GM12878 (cell line): ENCODE measurements at regions not wholly inside any gene's neighbourhood (a gene's known extent, or its start where the extent isn't known, plus 50 kb on each side); places are given as distances from the start of the nearest gene placed in this dataset.

Experiments
- ATAC-seq: fragments of 200-7000 bp; cut with Tn5 transposase; 3 replicates; pipeline ENCODE4 v1.9.1; 2020; ENCODE audit warnings: mild to moderate bottlenecking, moderate library complexity
- BruUV-seq: library from RNA; stranded (reverse); fragments of 400-500 nt; replicated peaks from 2 replicates; lab custom pipeline; 2021; lab: Mats Ljungman, UMichigan
- CTCF ChIA-PET: fragments of 300-600 bp; sonication (Branson Sonifier 250); formaldehyde crosslinking; extraction: SDS; loops from one replicate; lab custom pipeline; 2021; ENCODE audit warnings: inconsistent platforms; lab: Yijun Ruan, JAX
- POLR2A ChIA-PET: fragments of 350-600 bp; formaldehyde crosslinking; extraction: SDS; loops from one replicate; lab custom pipeline; 2021; ENCODE audit warnings: inconsistent platforms; lab: Charles Lee
- RAD21 ChIA-PET: fragments of 300-600 bp; sonication (Branson Sonifier 250); formaldehyde crosslinking; loops from one replicate; lab custom pipeline; 2023; ENCODE audit warnings: antibody characterized with exemption; ENCODE audit not compliant: unreplicated experiment; lab: Charles Lee
- SMC1A ChIA-PET: fragments of 300-600 bp; sonication (Branson Sonifier 250); formaldehyde crosslinking; loops from one replicate; lab custom pipeline; 2023; ENCODE audit not compliant: unreplicated experiment, uncharacterized antibody; lab: Charles Lee
- DNase-seq: peaks from one replicate; pipeline ENCODE4 v3.0.0-alpha.2; 2011; ENCODE audit warnings: low read depth, low spot score
- FAIRE-seq: peaks from 3 replicates; lab custom pipeline; 2011; peaks lifted over from hg19 to GRCh38; lab: Jason Lieb, UNC
- H2AFZ ChIP-seq: 2 replicates; pipeline ENCODE4 v1.6.0; 2011; ENCODE audit warnings: low read depth, low read length, control low read depth; ENCODE audit not compliant: control insufficient read depth
- H3K27ac ChIP-seq: 2 replicates; pipeline ENCODE4 v1.5.1; 2011; ENCODE audit warnings: control low read depth; ENCODE audit not compliant: control insufficient read depth, insufficient read depth
- H3K27me3 ChIP-seq, 2 experiments: replicated peaks in 1 of 2; 2 replicates each; pipeline versions ENCODE4 v1.6.0 to v1.6.1; 2011; ENCODE audit warnings: low read length in 1 of 2; ENCODE audit not compliant: control insufficient read depth in 2 of 2, insufficient read depth in 2 of 2
- H3K36me3 ChIP-seq, 2 experiments: 2 replicates each; pipeline ENCODE4 v1.5.1; 2011; ENCODE audit warnings: low read length in 1 of 2; ENCODE audit not compliant: control insufficient read depth in 2 of 2, insufficient read depth in 2 of 2
- H3K4me1 ChIP-seq: 2 replicates; pipeline ENCODE4 v1.6.1; 2011; ENCODE audit warnings: mild to moderate bottlenecking, low read length, moderate library complexity, mixed read lengths; ENCODE audit not compliant: control insufficient read depth, insufficient read depth
- H3K4me2 ChIP-seq: 2 replicates; pipeline ENCODE4 v1.6.0; 2011; ENCODE audit warnings: control low read depth; ENCODE audit not compliant: control insufficient read depth, insufficient read depth
- H3K4me3 ChIP-seq: fragments of 200-600 bp; sonication (generic); 2 replicates; pipeline ENCODE4 v1.5.1; 2016
- H3K79me2 ChIP-seq: 2 replicates; pipeline ENCODE4 v1.6.0; 2011; ENCODE audit warnings: low read length; ENCODE audit not compliant: control insufficient read depth, insufficient read depth
- H3K9ac ChIP-seq: 2 replicates; pipeline ENCODE4 v1.8.0; 2011; ENCODE audit warnings: low read length, control low read depth, mixed read lengths; ENCODE audit not compliant: control insufficient read depth, insufficient read depth
- H3K9me3 ChIP-seq: replicated peaks from 3 replicates; pipeline ENCODE4 v1.5.1; 2011; ENCODE audit warnings: mild to moderate bottlenecking, low read length; ENCODE audit not compliant: control insufficient read depth, insufficient read depth
- H4K20me1 ChIP-seq: 2 replicates; pipeline ENCODE4 v1.6.0; 2011; ENCODE audit not compliant: control insufficient read depth, insufficient read depth
- ASH2L ChIP-seq: fragments of 300-600, 200-600 bp; sonication (generic); IDR thresholded peaks from 2 replicates; pipeline ENCODE4 v1.6.1; 2017; ENCODE audit warnings: low read depth, mild to moderate bottlenecking, borderline replicate concordance
- DPF2 ChIP-seq: fragments of 450-650 bp; IDR thresholded peaks from 2 replicates; pipeline ENCODE4 v1.6.1; 2017; ENCODE audit warnings: mild to moderate bottlenecking
- JUND ChIP-seq: IDR thresholded peaks from 2 replicates; pipeline ENCODE4 v1.6.1; 2012; ENCODE audit warnings: low read depth, mild to moderate bottlenecking, low read length, improper control_type of control experiment, moderate library complexity
- KDM1A ChIP-seq: fragments of 200-600 bp; sonication (generic); IDR thresholded peaks from 2 replicates; pipeline ENCODE4 v1.6.1; 2016; ENCODE audit warnings: borderline replicate concordance
- SP1 ChIP-seq: IDR thresholded peaks from one replicate; pipeline ENCODE4 v1.6.1; 2011; ENCODE audit warnings: low read depth, low read length
- STAT1 ChIP-seq: fragments of 450-650 bp; conservative IDR thresholded peaks from 2 replicates; pipeline ENCODE4 v1.6.1; 2014; ENCODE audit warnings: antibody characterized with exemption, mild to moderate bottlenecking
- ZZZ3 ChIP-seq: IDR thresholded peaks from 2 replicates; pipeline ENCODE4 v1.6.1; 2011; ENCODE audit warnings: low read depth; ENCODE audit not compliant: control insufficient read depth, insufficient read length
- WGBS: methylation state at CpG from one replicate; pipeline ENCODE4 v1.1.6; 2016; ENCODE audit warnings: low lambda C conversion rate; ENCODE audit not compliant: insufficient replicate concordance, insufficient coverage; ENCODE audit errors: missing lambda C conversion rate; 5-methylcytosine and 5-hydroxymethylcytosine counted together
- in situ Hi-C: fragments of 300-500 bp; cut with MboI; formaldehyde crosslinking; loops from 9 replicates; pipeline ENCODE4 v1.14.3; 2018; ENCODE audit warnings: mixed read lengths
- intact Hi-C: fragments of 100-400 bp; cut with micrococcal nuclease; formaldehyde crosslinking; loops from one replicate; pipeline ENCODE4 v1.14.2; 2022; ENCODE audit not compliant: unreplicated experiment
- TF ChIP-seq, protein P1 (sequence below): fragments of 450-650 bp; formaldehyde crosslinking; IDR thresholded peaks from 2 replicates; pipeline ENCODE4 v1.4.0; 2022; ENCODE audit warnings: mild to moderate bottlenecking, moderate library complexity
- TF ChIP-seq, protein P2 (sequence below): fragments of 450-650 bp; IDR thresholded peaks from 2 replicates; pipeline ENCODE4 v1.6.1; 2017; ENCODE audit warnings: low read depth, mild to moderate bottlenecking, moderate library complexity
- TF ChIP-seq, protein P3 (sequence below): IDR thresholded peaks from 2 replicates; pipeline ENCODE4 v1.6.1; 2012; ENCODE audit warnings: low read depth, low read length, improper control_type of control experiment
- TF ChIP-seq, protein P4 (sequence below): IDR thresholded peaks from 2 replicates; pipeline ENCODE4 v1.6.1; 2011; ENCODE audit warnings: borderline replicate concordance, low read depth, mild to moderate bottlenecking, moderate library complexity, low read length; ENCODE audit not compliant: insufficient read depth, poor library complexity, severe bottlenecking
- TF ChIP-seq, protein P5 (sequence below): fragments of 450-650 bp; IDR thresholded peaks from 2 replicates; pipeline ENCODE4 v1.6.1; 2018; ENCODE audit warnings: borderline replicate concordance, mild to moderate bottlenecking; ENCODE audit not compliant: partially characterized antibody

DNA sequence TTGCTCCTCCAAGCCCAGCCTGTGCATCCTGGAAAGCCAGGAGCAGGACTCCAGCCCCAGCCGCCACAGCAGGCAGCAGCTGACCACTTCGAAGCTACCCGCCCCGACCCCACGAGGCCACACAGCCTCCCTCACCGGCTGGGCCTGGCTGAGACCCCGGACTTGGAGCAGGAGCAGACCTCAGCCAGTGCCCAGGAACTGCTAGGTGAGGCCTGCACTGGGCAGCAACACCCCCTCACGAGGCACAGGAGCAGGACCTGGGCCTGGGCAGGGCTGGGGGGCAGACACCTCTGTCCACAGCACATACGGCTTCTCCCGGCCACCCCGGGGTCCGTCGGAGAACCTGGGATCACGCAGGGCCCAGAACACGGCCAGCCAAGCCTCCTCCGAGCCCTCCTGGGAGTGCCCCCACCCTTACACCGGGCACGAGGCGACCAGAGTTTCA, 137.4 kb upstream of the C14orf180 start (continued):
- TF ChIP-seq, protein P1, sequence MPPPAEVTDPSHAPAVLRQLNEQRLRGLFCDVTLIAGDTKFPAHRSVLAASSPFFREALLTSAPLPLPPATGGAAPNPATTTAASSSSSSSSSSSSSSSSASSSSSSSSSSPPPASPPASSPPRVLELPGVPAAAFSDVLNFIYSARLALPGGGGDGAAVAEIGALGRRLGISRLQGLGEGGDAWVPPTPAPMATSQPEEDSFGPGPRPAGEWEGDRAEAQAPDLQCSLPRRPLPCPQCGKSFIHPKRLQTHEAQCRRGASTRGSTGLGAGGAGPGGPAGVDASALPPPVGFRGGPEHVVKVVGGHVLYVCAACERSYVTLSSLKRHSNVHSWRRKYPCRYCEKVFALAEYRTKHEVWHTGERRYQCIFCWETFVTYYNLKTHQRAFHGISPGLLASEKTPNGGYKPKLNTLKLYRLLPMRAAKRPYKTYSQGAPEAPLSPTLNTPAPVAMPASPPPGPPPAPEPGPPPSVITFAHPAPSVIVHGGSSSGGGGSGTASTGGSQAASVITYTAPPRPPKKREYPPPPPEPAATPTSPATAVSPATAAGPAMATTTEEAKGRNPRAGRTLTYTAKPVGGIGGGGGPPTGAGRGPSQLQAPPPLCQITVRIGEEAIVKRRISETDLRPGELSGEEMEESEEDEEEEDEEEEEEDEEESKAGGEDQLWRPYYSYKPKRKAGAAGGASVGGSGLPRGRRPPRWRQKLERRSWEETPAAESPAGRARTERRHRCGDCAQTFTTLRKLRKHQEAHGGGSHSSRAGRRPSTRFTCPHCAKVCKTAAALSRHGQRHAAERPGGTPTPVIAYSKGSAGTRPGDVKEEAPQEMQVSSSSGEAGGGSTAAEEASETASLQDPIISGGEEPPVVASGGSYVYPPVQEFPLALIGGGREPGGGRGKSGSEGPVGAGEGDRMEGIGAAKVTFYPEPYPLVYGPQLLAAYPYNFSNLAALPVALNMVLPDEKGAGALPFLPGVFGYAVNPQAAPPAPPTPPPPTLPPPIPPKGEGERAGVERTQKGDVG (CRISPR knock-in tag) = no peak
- no peak for TF ChIP-seq SP1
- TF ChIP-seq, protein P2, sequence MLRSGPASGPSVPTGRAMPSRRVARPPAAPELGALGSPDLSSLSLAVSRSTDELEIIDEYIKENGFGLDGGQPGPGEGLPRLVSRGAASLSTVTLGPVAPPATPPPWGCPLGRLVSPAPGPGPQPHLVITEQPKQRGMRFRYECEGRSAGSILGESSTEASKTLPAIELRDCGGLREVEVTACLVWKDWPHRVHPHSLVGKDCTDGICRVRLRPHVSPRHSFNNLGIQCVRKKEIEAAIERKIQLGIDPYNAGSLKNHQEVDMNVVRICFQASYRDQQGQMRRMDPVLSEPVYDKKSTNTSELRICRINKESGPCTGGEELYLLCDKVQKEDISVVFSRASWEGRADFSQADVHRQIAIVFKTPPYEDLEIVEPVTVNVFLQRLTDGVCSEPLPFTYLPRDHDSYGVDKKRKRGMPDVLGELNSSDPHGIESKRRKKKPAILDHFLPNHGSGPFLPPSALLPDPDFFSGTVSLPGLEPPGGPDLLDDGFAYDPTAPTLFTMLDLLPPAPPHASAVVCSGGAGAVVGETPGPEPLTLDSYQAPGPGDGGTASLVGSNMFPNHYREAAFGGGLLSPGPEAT = no peak

DNA sequence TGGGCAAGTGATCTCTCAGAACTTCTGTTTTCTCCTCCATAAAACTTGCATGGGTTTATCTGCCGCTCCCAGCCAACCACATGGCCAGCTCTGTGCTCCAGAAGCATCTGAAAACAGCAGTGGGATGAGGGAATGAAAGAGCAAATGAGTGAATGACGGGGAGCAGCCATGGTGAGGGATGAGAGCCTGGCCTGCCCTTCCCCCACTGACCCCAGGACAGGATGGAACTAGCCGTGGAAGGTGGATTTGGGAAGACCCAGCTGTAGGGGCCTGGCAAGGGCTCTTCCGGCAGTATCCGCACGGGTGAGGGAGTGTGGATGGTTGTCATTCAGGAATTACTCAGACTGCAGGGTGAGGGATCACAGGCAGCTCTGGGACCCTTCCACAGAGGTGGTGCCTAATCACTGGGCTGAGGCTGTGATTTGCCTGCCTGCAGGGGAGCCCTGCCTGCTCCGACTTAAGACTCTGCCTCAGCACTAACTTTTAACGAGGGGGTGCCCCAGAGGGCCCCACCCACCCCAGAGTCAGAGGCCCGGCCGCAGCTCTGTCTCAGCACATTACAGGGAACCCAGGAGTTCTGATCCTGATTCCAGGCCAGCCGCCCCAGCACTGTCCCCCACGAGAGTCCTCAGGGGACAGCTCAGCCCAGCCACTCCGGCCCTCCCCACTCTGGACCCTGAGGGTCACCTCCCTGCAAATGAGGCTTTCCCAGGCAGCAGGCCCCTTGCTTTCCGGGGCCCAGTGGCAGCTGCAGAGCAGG, 136.8 kb upstream of the C14orf180 start:
- RAD21 ChIA-PET = no interaction called here
- no peak for DNase-seq
- CTCF ChIA-PET = no interaction called here
- no peak for TF ChIP-seq ASH2L
- TF ChIP-seq, protein P3, sequence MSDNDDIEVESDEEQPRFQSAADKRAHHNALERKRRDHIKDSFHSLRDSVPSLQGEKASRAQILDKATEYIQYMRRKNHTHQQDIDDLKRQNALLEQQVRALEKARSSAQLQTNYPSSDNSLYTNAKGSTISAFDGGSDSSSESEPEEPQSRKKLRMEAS = no peak
- no peak for TF ChIP-seq STAT1
- TF ChIP-seq, protein P4, sequence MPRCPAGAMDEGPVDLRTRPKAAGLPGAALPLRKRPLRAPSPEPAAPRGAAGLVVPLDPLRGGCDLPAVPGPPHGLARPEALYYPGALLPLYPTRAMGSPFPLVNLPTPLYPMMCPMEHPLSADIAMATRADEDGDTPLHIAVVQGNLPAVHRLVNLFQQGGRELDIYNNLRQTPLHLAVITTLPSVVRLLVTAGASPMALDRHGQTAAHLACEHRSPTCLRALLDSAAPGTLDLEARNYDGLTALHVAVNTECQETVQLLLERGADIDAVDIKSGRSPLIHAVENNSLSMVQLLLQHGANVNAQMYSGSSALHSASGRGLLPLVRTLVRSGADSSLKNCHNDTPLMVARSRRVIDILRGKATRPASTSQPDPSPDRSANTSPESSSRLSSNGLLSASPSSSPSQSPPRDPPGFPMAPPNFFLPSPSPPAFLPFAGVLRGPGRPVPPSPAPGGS = no peak
- TF ChIP-seq, protein P5, sequence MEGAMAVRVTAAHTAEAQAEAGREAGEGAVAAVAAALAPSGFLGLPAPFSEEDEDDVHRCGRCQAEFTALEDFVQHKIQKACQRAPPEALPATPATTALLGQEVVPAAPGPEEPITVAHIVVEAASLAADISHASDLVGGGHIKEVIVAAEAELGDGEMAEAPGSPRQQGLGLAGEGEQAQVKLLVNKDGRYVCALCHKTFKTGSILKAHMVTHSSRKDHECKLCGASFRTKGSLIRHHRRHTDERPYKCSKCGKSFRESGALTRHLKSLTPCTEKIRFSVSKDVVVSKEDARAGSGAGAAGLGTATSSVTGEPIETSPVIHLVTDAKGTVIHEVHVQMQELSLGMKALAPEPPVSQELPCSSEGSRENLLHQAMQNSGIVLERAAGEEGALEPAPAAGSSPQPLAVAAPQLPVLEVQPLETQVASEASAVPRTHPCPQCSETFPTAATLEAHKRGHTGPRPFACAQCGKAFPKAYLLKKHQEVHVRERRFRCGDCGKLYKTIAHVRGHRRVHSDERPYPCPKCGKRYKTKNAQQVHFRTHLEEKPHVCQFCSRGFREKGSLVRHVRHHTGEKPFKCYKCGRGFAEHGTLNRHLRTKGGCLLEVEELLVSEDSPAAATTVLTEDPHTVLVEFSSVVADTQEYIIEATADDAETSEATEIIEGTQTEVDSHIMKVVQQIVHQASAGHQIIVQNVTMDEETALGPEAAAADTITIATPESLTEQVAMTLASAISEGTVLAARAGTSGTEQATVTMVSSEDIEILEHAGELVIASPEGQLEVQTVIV = no peak
- TF ChIP-seq DPF2 = no peak
- TF ChIP-seq KDM1A = no peak
- TF ChIP-seq ZZZ3 = no peak
- TF ChIP-seq JUND = no peak

More for the DNA sequence above, 136.8 kb upstream of the C14orf180 start:
- in situ Hi-C loops = no loop called here
- POLR2A ChIA-PET = no interaction called here
- SMC1A ChIA-PET = no interaction called here
- intact Hi-C loops = no loop called here
- FAIRE-seq (no peak), ATAC-seq (no peak; the same call in 2 of the 3 replicates)
- no peaks in the 10 kb centered on the region for H3K36me3 ChIP-seq
- H3K27ac ChIP-seq = no peak overlapping the region
- WGBS = 30% methylated on average over 12 of the region's 14 CpGs
- BruUV-seq = no TSS peak
- H3K9me3 ChIP-seq = no peaks in the 10 kb centered on the region
- no peaks in the 10 kb centered on the region; a peak in 1 of 4 replicates for H3K27me3 ChIP-seq
- no peak overlapping the region for H3K4me2 ChIP-seq
- no peak overlapping the region for H3K9ac ChIP-seq
- H3K4me3 ChIP-seq = no peak overlapping the region
- H3K4me1 ChIP-seq = no peaks in the 10 kb centered on the region
- H4K20me1 ChIP-seq = no peaks in the 10 kb centered on the region
- H2AFZ ChIP-seq = no peak overlapping the region
- H3K79me2 ChIP-seq = no peaks in the 10 kb centered on the region
